Endothelial cell of umbilical vein (primary cell): ENCODE measurements at regions not wholly inside any gene's neighbourhood (a gene's known extent, or its start where the extent isn't known, plus 50 kb on each side); places are given as distances from the start of the nearest gene placed in this dataset.

ENCODE experiments used
- BruUV-seq: library from RNA; stranded (reverse); fragments of 400-500 nt; replicated peaks from 2 replicates; lab custom pipeline; 2021; lab: Mats Ljungman, UMichigan
- CTCF ChIA-PET: fragments of 300-600, 350-600 bp; sonication (Branson Sonifier 250); formaldehyde crosslinking; loops from one replicate; lab custom pipeline; 2021; ENCODE audit warnings: antibody characterized with exemption, inconsistent platforms; lab: Charles Lee
- POLR2A ChIA-PET: fragments of 300-600, 350-600 bp; sonication (Branson Sonifier 250); formaldehyde crosslinking; loops from one replicate; lab custom pipeline; 2021; ENCODE audit warnings: antibody characterized with exemption, inconsistent platforms; lab: Charles Lee
- DNase-seq: peaks from one replicate; pipeline ENCODE4 v3.0.0-alpha.2; 2011; ENCODE audit warnings: low read depth, low spot score
- FAIRE-seq: peaks from 2 replicates; lab custom pipeline; 2011; peaks lifted over from hg19 to GRCh38; lab: Jason Lieb, UNC
- H2AFZ ChIP-seq: 2 replicates; pipeline ENCODE4 v1.6.0; 2012; ENCODE audit warnings: low read depth, low read length, control low read depth, inconsistent platforms
- H3K27ac ChIP-seq: 2 replicates; pipeline ENCODE4 v1.5.1; 2011; ENCODE audit warnings: low read depth, mild to moderate bottlenecking, control low read depth, low read length, moderate library complexity; ENCODE audit not compliant: insufficient read depth
- H3K27me3 ChIP-seq, 2 experiments: 2 replicates each; pipeline versions ENCODE4 v1.6.0 to v1.6.1; 2011; ENCODE audit warnings: low read length in 2 of 2, mixed read lengths in 1 of 2; ENCODE audit not compliant: control insufficient read depth in 2 of 2, insufficient read depth in 2 of 2
- H3K36me3 ChIP-seq, 2 experiments: 2 replicates in 1 of 2; 3 replicates in 1 of 2; pipeline ENCODE4 v1.5.1; 2011; ENCODE audit warnings: low read length in 2 of 2, mild to moderate bottlenecking in 1 of 2, moderate library complexity in 1 of 2; ENCODE audit not compliant: control insufficient read depth in 2 of 2, insufficient read depth in 2 of 2; ENCODE audit errors: extremely low read depth in 1 of 2
- H3K4me1 ChIP-seq: 3 replicates; pipeline ENCODE4 v1.5.1; 2011; ENCODE audit warnings: mild to moderate bottlenecking, low read length; ENCODE audit not compliant: control insufficient read depth, insufficient read depth; ENCODE audit errors: extremely low read depth
- H3K4me2 ChIP-seq: 2 replicates; pipeline ENCODE4 v1.6.1; 2011; ENCODE audit warnings: low read length, control low read depth, mixed read lengths; ENCODE audit not compliant: insufficient read depth
- H3K4me3 ChIP-seq, 3 experiments: fragments of 200-600 bp in 1 of 3; sonication (generic), shearing (Covaris generic) in 1 of 3; replicated peaks in 1 of 3; 2 replicates each; pipeline ENCODE4 v1.5.1; 2011 to 2016; ENCODE audit warnings: control low read depth in 3 of 3, low read length in 3 of 3, mild to moderate bottlenecking in 2 of 3, inconsistent platforms in 1 of 3, low read depth in 1 of 3, moderate library complexity in 1 of 3; ENCODE audit not compliant: insufficient read depth in 1 of 3
- H3K79me2 ChIP-seq: 2 replicates; pipeline ENCODE4 v1.6.0; 2012; ENCODE audit warnings: low read length, inconsistent platforms; ENCODE audit not compliant: control insufficient read depth, insufficient read depth
- H3K9ac ChIP-seq: replicated peaks from 2 replicates; pipeline ENCODE3; 2011; ENCODE audit warnings: low read length, control low read depth; ENCODE audit not compliant: insufficient read depth; ENCODE audit errors: extremely low read depth
- H3K9me1 ChIP-seq: replicated peaks from 3 replicates; pipeline ENCODE4 v1.6.0; 2011; ENCODE audit warnings: mild to moderate bottlenecking, low read length; ENCODE audit not compliant: control insufficient read depth, insufficient read depth; ENCODE audit errors: extremely low read depth
- H3K9me3 ChIP-seq: replicated peaks from 2 replicates; pipeline ENCODE4 v1.5.1; 2012; ENCODE audit warnings: low read length, inconsistent platforms; ENCODE audit not compliant: control insufficient read depth, insufficient read depth
- H4K20me1 ChIP-seq: replicated peaks from 2 replicates; pipeline ENCODE3; 2011; ENCODE audit warnings: mild to moderate bottlenecking, low read length; ENCODE audit not compliant: control insufficient read depth, insufficient read depth; ENCODE audit errors: extremely low read depth
- CTCF ChIP-seq, 2 donors: IDR thresholded peaks; 1 replicate in 1 of 2; 2 replicates in 1 of 2; pipeline ENCODE4 v1.5.1; 2011; ENCODE audit warnings: low read length in 2 of 2, mild to moderate bottlenecking in 2 of 2, moderate library complexity in 2 of 2, control low read depth in 1 of 2, inconsistent platforms in 1 of 2, low read depth in 1 of 2; ENCODE audit not compliant: insufficient read depth in 1 of 2; ENCODE audit errors: extremely low read depth in 1 of 2
- EZH2 ChIP-seq: IDR thresholded peaks from 2 replicates; pipeline ENCODE4 v1.6.1; 2012; ENCODE audit warnings: borderline replicate concordance, low read depth, mild to moderate bottlenecking, moderate library complexity, low read length, inconsistent platforms; ENCODE audit not compliant: severe bottlenecking
- FOS ChIP-seq: IDR thresholded peaks from 2 replicates; pipeline ENCODE4 v1.6.1; 2011; ENCODE audit warnings: mild to moderate bottlenecking, low read length, moderate library complexity, borderline replicate concordance; ENCODE audit not compliant: insufficient read depth
- GATA2 ChIP-seq: IDR thresholded peaks from 2 replicates; pipeline ENCODE4 v1.7.0; 2011; ENCODE audit warnings: low read depth, mild to moderate bottlenecking, moderate library complexity, mixed read lengths, low read length; ENCODE audit not compliant: insufficient read length, insufficient read depth
- JUN ChIP-seq: IDR thresholded peaks from 2 replicates; pipeline ENCODE4 v1.6.1; 2011; ENCODE audit warnings: borderline replicate concordance, low read depth; ENCODE audit not compliant: insufficient read length, insufficient read depth
- MAX ChIP-seq: IDR thresholded peaks from 2 replicates; pipeline ENCODE4 v1.6.1; 2011; ENCODE audit not compliant: insufficient read depth, insufficient read length
- MYC ChIP-seq: IDR thresholded peaks from one replicate; pipeline ENCODE4 v1.6.1; 2011; ENCODE audit warnings: mild to moderate bottlenecking, low read depth, low read length
- POLR2A ChIP-seq: IDR thresholded peaks from 2 replicates; pipeline ENCODE4 v1.6.1; 2012; ENCODE audit warnings: low read depth, mild to moderate bottlenecking, control low read depth, low read length
- POLR2AphosphoS5 ChIP-seq: IDR thresholded peaks from 2 replicates; pipeline ENCODE4 v1.6.1; 2012; ENCODE audit warnings: low read depth, mild to moderate bottlenecking, control low read depth, low read length, moderate library complexity; ENCODE audit not compliant: insufficient read depth
- dilution Hi-C: fragments of 300-500 bp; cut with MboI; formaldehyde crosslinking; loops from one replicate; pipeline ENCODE4 v1.15.0; 2019; ENCODE audit warnings: low sequenced_read_pairs; ENCODE audit not compliant: extremely low pct_ligation_motif_present
- intact Hi-C: fragments of 100-400 bp; cut with micrococcal nuclease; formaldehyde crosslinking; loops from one replicate; pipeline ENCODE4 v1.10.0; 2022

- no peak for DNase-seq
- no TSS peak for BruUV-seq
- FAIRE-seq, result no peak
- no peak for TF ChIP-seq MYC
- TF ChIP-seq POLR2AphosphoS5, result no peak
- no peak for TF ChIP-seq MAX
- TF ChIP-seq POLR2A, result no peak
- no peak for TF ChIP-seq FOS
- no peak for TF ChIP-seq GATA2
- ChIA-PET CTCF (no interaction called here), POLR2A (no interaction called here)
- Histone ChIP-seq H4K20me1 (no peaks in the 10 kb centered on the region), H3K27ac (no peak overlapping the region), H3K9ac (no peak overlapping the region), H3K9me1 (no peaks in the 10 kb centered on the region), H3K27me3 (peaks cover 0 to 2% of the 10 kb centered on the region in 2 experiments), H3K4me2 (no peak overlapping the region), H3K9me3 (no peaks in the 10 kb centered on the region), H3K36me3 (no peaks in the 10 kb centered on the region), H3K79me2 (no peaks in the 10 kb centered on the region), H2AFZ (no peak overlapping the region), H3K4me1 (peaks cover 3% of the 10 kb centered on the region), H3K4me3 (no peak overlapping the region)
- dilution Hi-C loops, result no loop called here
- intact Hi-C loops, result no loop called here
These were observed 64.5 kb downstream of the BOD1L2 start for GRCh38 chr18:57211412-57211750.

- Histone ChIP-seq H3K4me2 (no peak overlapping the region), H4K20me1 (no peaks in the 10 kb centered on the region), H3K27me3 (peaks cover 0 to 2% of the 10 kb centered on the region in 2 experiments), H3K4me3 (no peak overlapping the region), H2AFZ (no peak overlapping the region), H3K36me3 (no peaks in the 10 kb centered on the region), H3K27ac (no peak overlapping the region), H3K9me1 (no peaks in the 10 kb centered on the region), H3K79me2 (no peaks in the 10 kb centered on the region), H3K9ac (no peak overlapping the region), H3K4me1 (peaks cover 3% of the 10 kb centered on the region), H3K9me3 (no peaks in the 10 kb centered on the region)
- POLR2A ChIA-PET, result no interaction called here
- dilution Hi-C loops, result no loop called here
- DNase-seq, result no peak
- TF ChIP-seq MAX, result no peak
- no peak for TF ChIP-seq FOS
- TF ChIP-seq POLR2AphosphoS5, result no peak
- TF ChIP-seq POLR2A, result no peak
- TF ChIP-seq MYC, result no peak
- TF ChIP-seq GATA2, result no peak
- TF ChIP-seq JUN, result no peak
- TF ChIP-seq EZH2, result no peak
- no peak for TF ChIP-seq CTCF (IDR thresholded peaks at IDR 0.05; ENCODE audit: extremely low read depth in 1 of 2, insufficient read depth in 1 of 2, low read depth in 1 of 2, low read length in 2 of 2)
- FAIRE-seq, result no peak
- intact Hi-C loops, result no loop called here
- CTCF ChIA-PET, result no interaction called here
- BruUV-seq, result no TSS peak
These were observed 64.9 kb downstream of the BOD1L2 start for GRCh38 chr18:57211776-57212175.
